Colon (tissue), 2 donors: ENCODE measurements at regions not wholly inside any gene's neighbourhood (a gene's known extent, or its start where the extent isn't known, plus 50 kb on each side); places are given as distances from the start of the nearest gene placed in this dataset.
"Not testable (repeated sequence)": the region's sequence is repeated elsewhere in the genome, so short reads cannot be mapped to it uniquely, and the experiment has no call there.

Experiments
- FAIRE-seq: peaks from 2 replicates; lab custom pipeline; 2012; peaks lifted over from hg19 to GRCh38; lab: Jason Lieb, UNC
- donor health status: control.
- donor health status: control.

GRCh38 chr2:15681089-15681885 is 89.6 kb downstream of the DDX1 start:
- FAIRE-seq = no peak

GRCh38 chr2:15682354-15682753 is 90.7 kb downstream of the DDX1 start:
- no peak for FAIRE-seq

GRCh38 chr2:15684161-15685039 is 92.7 kb downstream of the DDX1 start:
- no peak for FAIRE-seq

GRCh38 chr2:15685143-15685542 is 93.5 kb downstream of the DDX1 start:
- no peak for FAIRE-seq

- no peak for FAIRE-seq
Measured at GRCh38 chr2:15686643-15687042, 95.0 kb downstream of the DDX1 start.

- FAIRE-seq = no peak
Measured at GRCh38 chr2:15687243-15687642, 95.6 kb downstream of the DDX1 start.

- no peak for FAIRE-seq
Measured at GRCh38 chr2:15687720-15688119, 96.1 kb downstream of the DDX1 start.

GRCh38 chr2:15688924-15689568 is 97.4 kb downstream of the DDX1 start:
- no peak for FAIRE-seq

GRCh38 chr2:15689654-15690053 is 98.0 kb downstream of the DDX1 start:
- no peak for FAIRE-seq

GRCh38 chr2:15691586-15692310 is 100.1 kb downstream of the DDX1 start:
- FAIRE-seq = no peak

- no peak for FAIRE-seq
Measured at GRCh38 chr2:15692551-15693377, 101.1 kb downstream of the DDX1 start.

GRCh38 chr2:15693382-15693781 is 101.7 kb downstream of the DDX1 start:
- no peak for FAIRE-seq

- FAIRE-seq = no peak
Measured at GRCh38 chr2:15693926-15694588, 102.4 kb downstream of the DDX1 start.

- no peak for FAIRE-seq
Measured at GRCh38 chr2:15694589-15694986, 102.9 kb downstream of the DDX1 start.

GRCh38 chr2:15695582-15696330 is 104.1 kb downstream of the DDX1 start:
- no peak for FAIRE-seq

GRCh38 chr2:15696606-15697170 is 105.0 kb downstream of the DDX1 start:
- not testable (repeated sequence) for FAIRE-seq

GRCh38 chr2:15700131-15700530 is 108.5 kb downstream of the DDX1 start:
- no peak for FAIRE-seq

- no peak for FAIRE-seq
Measured at GRCh38 chr2:15700599-15701340, 109.1 kb downstream of the DDX1 start.
